ENCODE measurements at regions not wholly inside any gene's neighbourhood (a gene's known extent, or its start where the extent isn't known, plus 50 kb on each side); places are given as distances from the start of the nearest gene placed in this dataset.

DNA sequence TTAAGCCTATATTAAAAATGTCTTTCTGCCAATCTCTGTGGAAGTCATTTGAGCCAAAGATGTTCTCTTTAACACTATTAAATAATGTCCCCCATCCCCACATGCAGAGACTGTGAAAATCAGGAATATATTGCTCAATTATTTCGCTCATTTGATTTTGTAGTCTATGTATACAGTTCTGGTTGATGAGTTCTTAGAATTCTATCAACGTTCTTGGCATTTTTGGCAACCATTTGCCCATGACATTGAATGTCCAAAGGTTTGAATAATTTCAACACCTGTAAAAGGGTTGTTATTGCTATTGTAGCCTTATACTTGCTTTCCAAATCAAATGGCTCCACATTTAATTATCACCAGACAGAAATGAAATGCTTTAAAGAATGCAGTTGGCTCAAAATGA, 536.1 kb downstream of the CAAP1 start (continued):
- no peak for TF ChIP-seq GABPA (IDR thresholded peaks at IDR 0.05; ENCODE audit: borderline replicate concordance, insufficient read depth, low read length)
- no peak for TF ChIP-seq NRF1 (IDR thresholded peaks at IDR 0.05; ENCODE audit: low read depth, low read length)
- no peak for TF ChIP-seq GTF2F1 (IDR thresholded peaks at IDR 0.05; ENCODE audit: borderline replicate concordance, low read depth, low read length)
- no peak for TF ChIP-seq FOSL1 (IDR thresholded peaks at IDR 0.05; ENCODE audit: insufficient read depth, low read depth, low read length)
